ENCODE measurements at regions not wholly inside any gene's neighbourhood (a gene's known extent, or its start where the extent isn't known, plus 50 kb on each side); places are given as distances from the start of the nearest gene placed in this dataset.

DNA sequence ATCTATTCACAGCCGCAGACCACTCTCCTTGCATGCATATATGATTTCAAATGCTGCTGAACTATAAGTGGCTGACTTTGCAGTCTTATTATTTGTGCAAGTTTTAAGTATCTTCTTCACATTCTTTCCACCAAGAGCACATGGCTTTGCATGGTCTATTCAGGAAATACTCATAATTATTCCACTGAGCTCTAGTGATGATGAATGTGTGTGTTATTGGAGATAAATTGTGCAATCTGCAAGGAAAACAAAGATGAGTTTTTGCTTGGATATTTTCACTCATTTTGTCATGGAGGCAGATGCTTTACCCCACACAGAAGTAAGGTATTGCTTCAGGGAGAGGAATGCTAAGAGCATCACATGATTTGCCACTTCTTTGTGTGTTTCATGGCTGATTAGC, 764.6 kb downstream of the TBC1D32 start:
- DNase-seq (ENCODE audit: extremely low read depth, low read depth) = no peak
- TF ChIP-seq, protein P1, sequence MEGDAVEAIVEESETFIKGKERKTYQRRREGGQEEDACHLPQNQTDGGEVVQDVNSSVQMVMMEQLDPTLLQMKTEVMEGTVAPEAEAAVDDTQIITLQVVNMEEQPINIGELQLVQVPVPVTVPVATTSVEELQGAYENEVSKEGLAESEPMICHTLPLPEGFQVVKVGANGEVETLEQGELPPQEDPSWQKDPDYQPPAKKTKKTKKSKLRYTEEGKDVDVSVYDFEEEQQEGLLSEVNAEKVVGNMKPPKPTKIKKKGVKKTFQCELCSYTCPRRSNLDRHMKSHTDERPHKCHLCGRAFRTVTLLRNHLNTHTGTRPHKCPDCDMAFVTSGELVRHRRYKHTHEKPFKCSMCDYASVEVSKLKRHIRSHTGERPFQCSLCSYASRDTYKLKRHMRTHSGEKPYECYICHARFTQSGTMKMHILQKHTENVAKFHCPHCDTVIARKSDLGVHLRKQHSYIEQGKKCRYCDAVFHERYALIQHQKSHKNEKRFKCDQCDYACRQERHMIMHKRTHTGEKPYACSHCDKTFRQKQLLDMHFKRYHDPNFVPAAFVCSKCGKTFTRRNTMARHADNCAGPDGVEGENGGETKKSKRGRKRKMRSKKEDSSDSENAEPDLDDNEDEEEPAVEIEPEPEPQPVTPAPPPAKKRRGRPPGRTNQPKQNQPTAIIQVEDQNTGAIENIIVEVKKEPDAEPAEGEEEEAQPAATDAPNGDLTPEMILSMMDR (IDR thresholded peaks at IDR 0.05; ENCODE audit: low read depth, low read length, missing control alignments) = no peak
- H3K4me3 ChIP-seq (replicated peaks; ENCODE audit: low read depth, low read length) = no peak overlapping the region

DNA sequence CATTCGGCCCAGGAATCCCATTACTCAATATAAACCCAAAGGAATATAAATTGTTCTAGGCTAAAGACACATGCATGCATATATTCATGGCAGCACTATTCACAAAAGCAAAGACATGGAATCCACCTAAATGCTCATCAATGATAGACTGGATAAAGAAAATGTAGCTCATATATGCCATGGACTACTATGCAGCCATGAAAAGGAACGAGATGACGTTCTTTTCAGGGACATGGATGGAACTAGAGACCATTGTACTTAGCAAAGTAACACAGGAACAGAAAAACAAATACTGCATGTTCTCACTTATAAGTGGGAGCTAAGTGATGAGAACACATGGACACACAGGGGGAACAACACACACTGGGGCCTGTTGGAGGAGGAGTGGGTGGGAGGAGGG, 769.5 kb downstream of the TBC1D32 start:
- TF ChIP-seq, protein P1 (IDR thresholded peaks at IDR 0.05; ENCODE audit: low read depth, low read length, missing control alignments) = no peak
- DNase-seq (ENCODE audit: extremely low read depth, low read depth) = no peak
- no peak overlapping the region for H3K4me3 ChIP-seq (replicated peaks; ENCODE audit: low read depth, low read length)

DNA sequence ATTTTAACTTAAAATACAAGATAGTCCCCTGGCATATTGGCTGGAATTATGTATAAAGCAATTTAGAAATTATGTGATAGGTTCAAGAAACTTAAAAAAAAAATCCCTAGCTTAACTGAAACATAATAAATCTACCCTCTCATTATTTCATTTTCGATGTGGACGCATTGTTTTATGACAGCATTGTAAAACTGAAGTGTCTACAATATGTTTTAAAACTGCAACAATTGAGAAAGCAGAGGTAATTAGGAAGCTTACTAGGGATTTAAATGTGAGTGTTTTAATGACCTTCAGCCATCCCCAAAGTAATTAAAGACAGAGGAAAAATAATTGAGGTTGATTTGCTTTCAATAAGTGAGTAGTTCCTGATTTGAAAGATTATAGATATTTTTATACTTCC, 776.0 kb downstream of the TBC1D32 start:
- TF ChIP-seq, protein P1 (IDR thresholded peaks at IDR 0.05; ENCODE audit: low read depth, low read length, missing control alignments) = no peak
- H3K4me3 ChIP-seq (replicated peaks; ENCODE audit: low read depth, low read length) = no peak overlapping the region
- DNase-seq (ENCODE audit: extremely low read depth, low read depth) = no peak

DNA sequence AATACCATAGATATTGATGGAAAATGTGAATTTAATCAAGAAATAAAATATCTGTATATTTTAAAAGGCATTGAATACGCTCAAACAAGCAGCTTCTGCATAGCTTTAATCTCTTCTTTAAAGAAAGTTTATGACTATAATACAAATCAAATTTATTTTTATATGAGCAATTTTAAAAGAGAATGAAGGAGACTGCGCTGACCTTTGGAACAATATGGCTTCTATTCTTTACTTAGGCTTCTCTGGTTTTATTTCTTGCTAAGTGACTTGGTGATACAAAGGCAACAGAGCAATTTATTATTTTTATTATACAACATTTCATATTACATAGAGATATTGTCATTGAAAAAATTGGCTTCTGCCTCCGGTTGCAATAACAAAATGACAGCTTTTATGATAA, 776.7 kb downstream of the TBC1D32 start:
- DNase-seq (ENCODE audit: extremely low read depth, low read depth) = no peak
- TF ChIP-seq, protein P1 (IDR thresholded peaks at IDR 0.05; ENCODE audit: low read depth, low read length, missing control alignments) = no peak
- no peak overlapping the region for H3K4me3 ChIP-seq (replicated peaks; ENCODE audit: low read depth, low read length)

DNA sequence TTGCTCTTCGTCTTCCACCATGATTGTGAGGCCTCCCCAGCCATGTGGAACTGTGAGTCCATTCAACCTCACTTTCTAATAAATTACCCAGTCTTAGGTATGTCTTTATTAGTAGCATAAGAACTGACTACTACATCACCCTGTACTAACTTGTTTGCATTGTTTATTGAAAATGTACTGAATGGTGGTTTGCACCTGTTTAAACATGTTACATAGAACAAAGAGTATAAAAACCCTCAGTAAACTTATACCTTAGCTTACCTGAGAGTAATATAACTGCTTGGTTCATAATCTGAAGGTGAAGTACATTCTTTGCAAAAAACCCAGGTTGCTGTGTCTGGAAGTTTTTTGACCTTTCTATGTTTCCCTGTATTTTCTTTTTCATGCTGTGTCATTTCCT, 777.8 kb downstream of the TBC1D32 start:
- TF ChIP-seq, protein P1 (IDR thresholded peaks at IDR 0.05; ENCODE audit: low read depth, low read length, missing control alignments) = no peak
- DNase-seq (ENCODE audit: extremely low read depth, low read depth) = no peak
- H3K4me3 ChIP-seq (replicated peaks; ENCODE audit: low read depth, low read length) = no peak overlapping the region

DNA sequence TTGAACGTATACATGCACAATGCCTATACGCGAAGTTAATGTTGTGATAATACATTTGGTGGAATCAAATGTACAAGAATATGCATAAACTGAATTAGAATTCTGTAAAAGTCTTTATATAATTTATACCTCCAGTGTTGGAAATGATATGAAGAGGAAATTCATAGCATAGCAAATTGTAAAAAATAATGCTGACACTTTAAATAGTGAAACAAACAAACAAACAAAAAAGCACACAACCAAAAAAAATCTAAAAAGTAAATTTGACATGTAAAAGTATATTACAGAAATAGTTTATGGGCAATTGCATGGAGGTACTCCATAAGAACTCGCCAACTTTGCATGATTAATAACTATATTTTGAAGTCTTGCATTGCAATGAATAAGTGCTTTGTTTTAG, 780.9 kb downstream of the TBC1D32 start:
- TF ChIP-seq, protein P1 (IDR thresholded peaks at IDR 0.05; ENCODE audit: low read depth, low read length, missing control alignments) = no peak
- DNase-seq (ENCODE audit: extremely low read depth, low read depth) = no peak
- H3K4me3 ChIP-seq (replicated peaks; ENCODE audit: low read depth, low read length) = no peak overlapping the region

DNA sequence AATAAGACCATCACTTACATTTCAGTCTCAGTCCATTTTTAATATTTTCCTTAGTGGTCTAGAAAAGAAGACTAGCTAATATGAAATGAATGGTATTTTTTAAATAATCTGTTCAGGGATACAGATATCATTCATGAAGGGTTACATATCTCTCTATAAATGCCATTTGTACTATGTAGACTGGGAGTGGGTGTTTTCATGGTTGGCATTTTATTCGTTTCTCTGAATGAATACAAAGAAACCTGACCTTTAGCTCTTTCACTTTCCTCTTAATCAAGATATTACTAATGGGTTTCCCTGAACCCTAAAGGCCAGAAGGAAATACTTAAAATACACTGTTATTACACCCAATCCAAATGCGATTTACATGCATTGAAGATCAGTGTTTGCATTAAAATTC, 788.9 kb downstream of the TBC1D32 start:
- DNase-seq (ENCODE audit: extremely low read depth, low read depth) = no peak
- TF ChIP-seq, protein P1 (IDR thresholded peaks at IDR 0.05; ENCODE audit: low read depth, low read length, missing control alignments) = no peak

More for the DNA sequence above, 788.9 kb downstream of the TBC1D32 start:
- H3K4me3 ChIP-seq (replicated peaks; ENCODE audit: low read depth, low read length) = no peak overlapping the region
